Smooth muscle cell (in vitro differentiated cells): ENCODE measurements at regions not wholly inside any gene's neighbourhood (a gene's known extent, or its start where the extent isn't known, plus 50 kb on each side); places are given as distances from the start of the nearest gene placed in this dataset.
"Not testable (repeated sequence)": the region's sequence is repeated elsewhere in the genome, so short reads cannot be mapped to it uniquely, and the experiment has no call there.

ENCODE experiments used
- DNase-seq: peaks from one replicate; lab custom pipeline; 2025; ENCODE audit not compliant: unreplicated experiment; lab: John Stamatoyannopoulos, UW
- H2AFZ ChIP-seq: fragments of 200-600 bp; sonication (generic); 2 replicates; pipeline ENCODE4 v1.6.0; 2016; ENCODE audit warnings: antibody characterized with exemption, low read depth, mild to moderate bottlenecking
- H3F3A ChIP-seq: fragments of 200-600 bp; sonication (generic); 2 replicates; pipeline ENCODE4 v1.6.0; 2017; ENCODE audit warnings: antibody characterized with exemption, low read depth
- H3K27ac ChIP-seq: fragments of 200-600 bp; sonication (generic); 2 replicates; pipeline ENCODE4 v1.5.1; 2016; ENCODE audit warnings: low read depth, mild to moderate bottlenecking
- H3K27me3 ChIP-seq: fragments of 200-600 bp; sonication (generic); 2 replicates; pipeline ENCODE4 v1.6.1; 2016; ENCODE audit warnings: low read depth, mild to moderate bottlenecking
- H3K36me3 ChIP-seq: fragments of 200-600 bp; sonication (generic); 2 replicates; pipeline ENCODE4 v1.5.1; 2016; ENCODE audit warnings: low read depth
- H3K4me1 ChIP-seq: fragments of 200-600 bp; sonication (generic); 2 replicates; pipeline ENCODE4 v1.5.1; 2016; ENCODE audit warnings: low read depth
- H3K4me2 ChIP-seq: fragments of 200-600 bp; sonication (generic); 2 replicates; pipeline ENCODE4 v1.6.0; 2016; ENCODE audit warnings: mild to moderate bottlenecking
- H3K4me3 ChIP-seq: fragments of 200-600 bp; sonication (generic); 2 replicates; pipeline ENCODE4 v1.5.1; 2016; ENCODE audit warnings: mild to moderate bottlenecking
- H3K79me2 ChIP-seq: fragments of 200-600 bp; sonication (generic); 2 replicates; pipeline ENCODE4 v1.6.0; 2016; ENCODE audit warnings: low read depth, mild to moderate bottlenecking
- H3K9ac ChIP-seq: fragments of 200-600 bp; sonication (generic); 2 replicates; pipeline ENCODE4 v1.6.0; 2016; ENCODE audit warnings: low read depth
- H3K9me3 ChIP-seq: fragments of 200-600 bp; sonication (generic); replicated peaks from 2 replicates; pipeline ENCODE4 v1.5.1; 2016; ENCODE audit warnings: low read depth
- H4K20me1 ChIP-seq: fragments of 200-600 bp; sonication (generic); 2 replicates; pipeline ENCODE4 v1.6.0; 2016; ENCODE audit warnings: low read depth
- WGBS: methylation state at CpG from one replicate; pipeline ENCODE4 v1.1.7; 2016; ENCODE audit warnings: low lambda C conversion rate; 5-methylcytosine and 5-hydroxymethylcytosine counted together
- TF ChIP-seq, protein P1 (sequence below): fragments of 200-600 bp; sonication (generic); IDR thresholded peaks from 2 replicates; pipeline ENCODE4 v1.5.1; 2017; ENCODE audit warnings: borderline replicate concordance, mild to moderate bottlenecking, antibody characterized with exemption; ENCODE audit not compliant: insufficient read depth, poor library complexity, severe bottlenecking

DNA sequence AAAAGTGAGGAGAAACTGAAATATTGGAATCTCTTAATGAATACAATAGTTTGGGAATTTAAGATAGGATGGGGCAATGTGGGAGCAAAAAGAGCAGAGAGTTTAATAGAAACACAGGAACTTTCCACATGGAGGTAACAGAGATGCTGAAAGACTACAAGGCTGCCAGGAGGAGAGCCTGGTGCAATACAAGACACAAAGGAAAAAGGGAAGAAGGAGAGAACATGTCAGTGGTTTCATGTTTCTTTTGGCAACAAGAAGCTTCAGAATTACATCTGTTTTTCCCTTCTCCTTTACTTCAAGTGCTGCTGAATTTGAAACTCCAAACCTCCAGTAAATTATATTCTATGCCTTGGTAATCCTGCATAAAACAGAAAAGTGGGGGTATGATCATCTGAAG, 474.3 kb downstream of the FAT4 start:
- H3K27me3 ChIP-seq = no peaks in the 10 kb centered on the region
- H4K20me1 ChIP-seq = no peaks in the 10 kb centered on the region
- no peak overlapping the region for H2AFZ ChIP-seq
- H3F3A ChIP-seq = no peaks in the 10 kb centered on the region
- no peak overlapping the region for H3K4me3 ChIP-seq
- no peak overlapping the region for H3K4me2 ChIP-seq
- TF ChIP-seq, protein P1, sequence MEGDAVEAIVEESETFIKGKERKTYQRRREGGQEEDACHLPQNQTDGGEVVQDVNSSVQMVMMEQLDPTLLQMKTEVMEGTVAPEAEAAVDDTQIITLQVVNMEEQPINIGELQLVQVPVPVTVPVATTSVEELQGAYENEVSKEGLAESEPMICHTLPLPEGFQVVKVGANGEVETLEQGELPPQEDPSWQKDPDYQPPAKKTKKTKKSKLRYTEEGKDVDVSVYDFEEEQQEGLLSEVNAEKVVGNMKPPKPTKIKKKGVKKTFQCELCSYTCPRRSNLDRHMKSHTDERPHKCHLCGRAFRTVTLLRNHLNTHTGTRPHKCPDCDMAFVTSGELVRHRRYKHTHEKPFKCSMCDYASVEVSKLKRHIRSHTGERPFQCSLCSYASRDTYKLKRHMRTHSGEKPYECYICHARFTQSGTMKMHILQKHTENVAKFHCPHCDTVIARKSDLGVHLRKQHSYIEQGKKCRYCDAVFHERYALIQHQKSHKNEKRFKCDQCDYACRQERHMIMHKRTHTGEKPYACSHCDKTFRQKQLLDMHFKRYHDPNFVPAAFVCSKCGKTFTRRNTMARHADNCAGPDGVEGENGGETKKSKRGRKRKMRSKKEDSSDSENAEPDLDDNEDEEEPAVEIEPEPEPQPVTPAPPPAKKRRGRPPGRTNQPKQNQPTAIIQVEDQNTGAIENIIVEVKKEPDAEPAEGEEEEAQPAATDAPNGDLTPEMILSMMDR = no peak
- no peak overlapping the region for H3K27ac ChIP-seq
- peaks cover 7% of the 10 kb centered on the region for H3K4me1 ChIP-seq
- H3K36me3 ChIP-seq = no peaks in the 10 kb centered on the region
- H3K79me2 ChIP-seq = no peaks in the 10 kb centered on the region
- DNase-seq = no peak
- H3K9me3 ChIP-seq = no peaks in the 10 kb centered on the region
- no peak overlapping the region for H3K9ac ChIP-seq

DNA sequence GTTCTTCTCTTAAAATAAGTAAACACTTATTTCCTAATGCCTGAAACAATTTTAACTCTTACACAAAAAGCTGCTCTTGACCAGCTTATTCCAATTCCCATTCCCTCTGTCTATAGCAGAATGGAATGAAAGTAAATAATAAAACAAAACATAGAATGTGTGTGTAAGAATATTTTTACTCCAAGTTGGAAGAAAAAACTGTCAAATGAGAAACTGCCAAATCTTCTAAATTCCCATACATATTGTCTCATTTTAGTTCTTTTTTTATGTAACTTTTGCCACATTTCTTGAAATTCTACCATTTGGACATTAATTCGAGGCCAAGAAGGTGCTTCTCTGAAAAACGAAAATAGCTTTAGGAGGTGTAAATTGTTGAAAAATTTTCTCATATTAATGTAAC, 477.1 kb downstream of the FAT4 start:
- no peak overlapping the region for H3K9ac ChIP-seq
- no peaks in the 10 kb centered on the region for H3K9me3 ChIP-seq
- H2AFZ ChIP-seq = no peak overlapping the region
- WGBS = 92% methylated on average over 2 of the region's 2 CpGs
- no peak overlapping the region for H3K4me3 ChIP-seq
- H3K36me3 ChIP-seq = no peaks in the 10 kb centered on the region
- H3F3A ChIP-seq = no peaks in the 10 kb centered on the region
- no peaks in the 10 kb centered on the region for H3K79me2 ChIP-seq
- TF ChIP-seq, protein P1 = no peak
- no peak for DNase-seq
- no peak overlapping the region for H3K27ac ChIP-seq
- no peaks in the 10 kb centered on the region for H3K27me3 ChIP-seq
- no peak overlapping the region for H3K4me2 ChIP-seq
- H3K4me1 ChIP-seq = peaks cover 7% of the 10 kb centered on the region
- H4K20me1 ChIP-seq = no peaks in the 10 kb centered on the region

DNA sequence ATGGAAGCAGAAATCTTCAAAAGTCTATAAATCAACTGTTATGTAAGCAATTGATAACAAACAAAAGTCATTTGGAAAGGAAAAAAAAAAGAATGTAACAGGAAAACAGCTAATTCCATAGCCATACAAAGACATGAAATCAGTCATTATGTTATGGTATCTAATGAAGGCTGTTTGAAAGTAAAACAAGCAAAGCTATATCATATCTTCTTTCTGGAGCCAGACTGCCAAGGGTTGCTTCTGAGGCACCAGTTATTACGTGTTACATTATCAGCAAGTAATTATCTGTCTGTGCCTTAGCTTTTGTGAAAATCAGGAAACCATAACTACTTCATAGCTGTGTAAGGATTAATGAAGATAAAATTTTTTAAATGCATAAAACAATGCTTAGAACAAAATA, 480.2 kb downstream of the FAT4 start:
- Histone ChIP-seq H2AFZ (no peak overlapping the region), H3K4me3 (no peak overlapping the region), H3K4me1 (peaks cover 12% of the 10 kb centered on the region), H3K9ac (no peak overlapping the region), H3K27me3 (no peaks in the 10 kb centered on the region), H3K36me3 (no peaks in the 10 kb centered on the region), H3K4me2 (peak overlapping the region; percentile 6), H3K79me2 (no peaks in the 10 kb centered on the region), H3K27ac (no peak overlapping the region), H3F3A (no peaks in the 10 kb centered on the region), H3K9me3 (no peaks in the 10 kb centered on the region), H4K20me1 (no peaks in the 10 kb centered on the region)
- WGBS = 10% methylated on average over 1 of the region's 1 CpG
- no peak for DNase-seq
- TF ChIP-seq, protein P1 = no peak

DNA sequence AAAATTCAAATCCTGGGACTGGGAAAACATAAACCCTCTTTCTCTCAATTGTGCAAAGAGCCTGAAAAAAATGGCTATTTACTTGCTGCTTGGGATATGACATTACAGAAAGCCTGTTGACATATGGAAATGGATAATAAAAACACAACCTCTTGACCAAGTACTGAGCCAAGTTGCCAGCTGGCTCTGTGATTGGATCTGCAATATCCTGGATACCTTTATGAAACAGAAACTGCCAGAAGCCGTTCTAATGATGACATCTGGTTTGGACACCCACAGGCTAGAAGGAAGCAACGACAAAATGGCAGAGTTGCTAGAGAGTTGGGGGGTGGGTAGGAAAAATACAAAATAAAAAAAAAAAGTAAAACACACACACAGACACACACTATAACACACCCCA, 481.4 kb downstream of the FAT4 start:
- no peaks in the 10 kb centered on the region for H3K79me2 ChIP-seq
- TF ChIP-seq, protein P1 = no peak
- DNase-seq = no peak
- no peak overlapping the region for H2AFZ ChIP-seq
- no peak overlapping the region for H3K27ac ChIP-seq
- WGBS = 43% methylated on average over 2 of the region's 2 CpGs
- no peaks in the 10 kb centered on the region for H4K20me1 ChIP-seq
- H3F3A ChIP-seq = no peaks in the 10 kb centered on the region
- H3K4me3 ChIP-seq = no peak overlapping the region
- no peaks in the 10 kb centered on the region for H3K27me3 ChIP-seq
- no peaks in the 10 kb centered on the region for H3K9me3 ChIP-seq
- no peak overlapping the region for H3K9ac ChIP-seq
- H3K4me2 ChIP-seq = no peak overlapping the region
- H3K36me3 ChIP-seq = no peaks in the 10 kb centered on the region
- H3K4me1 ChIP-seq = peaks cover 12% of the 10 kb centered on the region

DNA sequence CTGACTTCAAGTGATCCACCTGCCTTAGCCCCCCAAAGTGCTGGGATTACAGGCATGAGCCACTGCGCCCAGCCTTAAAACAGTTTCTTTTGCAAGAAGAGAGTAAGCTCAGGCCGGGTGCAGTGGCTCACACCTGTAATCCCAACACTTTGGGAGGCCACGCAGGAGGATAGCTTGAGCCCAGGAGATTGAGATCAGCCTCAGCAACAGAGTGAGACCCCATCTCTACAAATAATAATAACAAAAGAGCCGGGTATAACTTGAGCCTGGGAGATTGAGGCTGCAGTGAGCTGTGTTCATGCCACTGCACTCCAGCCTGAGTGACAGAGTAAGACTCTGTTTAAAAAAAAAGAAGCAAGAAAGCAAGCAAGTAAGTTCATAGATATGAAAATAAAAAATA, 482.9 kb downstream of the FAT4 start:
- H3K4me1 ChIP-seq = peaks cover 12% of the 10 kb centered on the region
- H2AFZ ChIP-seq, H3F3A ChIP-seq, H3K9ac ChIP-seq, H3K27ac ChIP-seq, H3K79me2 ChIP-seq, H3K36me3 ChIP-seq, DNase-seq, H3K4me3 ChIP-seq, H3K27me3 ChIP-seq, H3K9me3 ChIP-seq, H4K20me1 ChIP-seq, H3K4me2 ChIP-seq: not testable (repeated sequence)
- WGBS = 56% methylated on average over 4 of the region's 4 CpGs
